Prostate gland (tissue), 2 donors: ENCODE measurements at regions not wholly inside any gene's neighbourhood (a gene's known extent, or its start where the extent isn't known, plus 50 kb on each side); places are given as distances from the start of the nearest gene placed in this dataset.

Source experiments
- CTCF ChIP-seq, 4 experiments: fragments of 200-600 bp in 2 of 4; fragments of 450-650 bp in 2 of 4; sonication (generic) in 2 of 4; IDR thresholded peaks; 1 replicate in 3 of 4; 2 replicates in 1 of 4; pipeline ENCODE4 v1.5.1; 2016 to 2019; ENCODE audit warnings: antibody characterized with exemption in 4 of 4, mild to moderate bottlenecking in 2 of 4, moderate library complexity in 2 of 4
- POLR2A ChIP-seq: fragments of 450-650 bp; IDR thresholded peaks from one replicate; pipeline ENCODE4 v1.6.1; 2016; ENCODE audit warnings: antibody characterized with exemption, mild to moderate bottlenecking
- POLR2AphosphoS5 ChIP-seq: sonication (generic); formaldehyde crosslinking; IDR thresholded peaks from one replicate; pipeline ENCODE4 v1.6.1; 2017; ENCODE audit warnings: antibody characterized with exemption

- TF ChIP-seq CTCF (IDR thresholded peaks at IDR 0.05) (no peak), POLR2AphosphoS5 (no peak), POLR2A (no peak)
These were observed 782.5 kb downstream of the STPG2 start for GRCh38 chr4:97360733-97361132.
